ENCODE measurements at regions not wholly inside any gene's neighbourhood (a gene's known extent, or its start where the extent isn't known, plus 50 kb on each side); places are given as distances from the start of the nearest gene placed in this dataset.

- intact Hi-C loops (cut with DNase I) = no loop called here
- Histone ChIP-seq H3K27ac (no peak overlapping the region), H3K27me3 (no peaks in the 10 kb centered on the region), H3K4me1 (no peaks in the 10 kb centered on the region), H3K4me3 (no peak overlapping the region), H3K9me3 (no peaks in the 10 kb centered on the region), H3K36me3 (no peaks in the 10 kb centered on the region)
- no peak for TF ChIP-seq CTCF (IDR thresholded peaks at IDR 0.05)
- DNase-seq (no peak), ATAC-seq (no peak)
Observed at GRCh38 chr2:234710587-234710986, 213.7 kb upstream of the ARL4C start.

GRCh38 chr2:234710066-234710465, 213.2 kb upstream of the ARL4C start:
- TF ChIP-seq CTCF (IDR thresholded peaks at IDR 0.05) = no peak
- intact Hi-C loops (cut with DNase I) = no loop called here

GRCh38 chr2:234708717-234709116, 211.8 kb upstream of the ARL4C start:
- Histone ChIP-seq H3K27me3 (no peaks in the 10 kb centered on the region), H3K27ac (no peak overlapping the region), H3K9me3 (no peaks in the 10 kb centered on the region), H3K4me3 (no peak overlapping the region), H3K4me1 (no peaks in the 10 kb centered on the region), H3K36me3 (no peaks in the 10 kb centered on the region)
- no peak for ATAC-seq
- TF ChIP-seq CTCF (IDR thresholded peaks at IDR 0.05) = no peak
- intact Hi-C loops (cut with DNase I) = no loop called here
- DNase-seq = no peak

More at GRCh38 chr2:234710066-234710465, 213.2 kb upstream of the ARL4C start:
- no peak for ATAC-seq
- Histone ChIP-seq H3K4me1 (no peaks in the 10 kb centered on the region), H3K27me3 (no peaks in the 10 kb centered on the region), H3K9me3 (no peaks in the 10 kb centered on the region), H3K36me3 (no peaks in the 10 kb centered on the region), H3K27ac (no peak overlapping the region), H3K4me3 (no peak overlapping the region)
- DNase-seq = no peak

- Histone ChIP-seq H3K27me3 (no peaks in the 10 kb centered on the region), H3K4me1 (no peaks in the 10 kb centered on the region), H3K4me3 (no peak overlapping the region), H3K36me3 (no peaks in the 10 kb centered on the region), H3K9me3 (no peaks in the 10 kb centered on the region), H3K27ac (no peak overlapping the region)
- DNase-seq = no peak
- no peak for TF ChIP-seq CTCF (IDR thresholded peaks at IDR 0.05)
- ATAC-seq = no peak
- intact Hi-C loops (cut with DNase I) = no loop called here
Observed at GRCh38 chr2:234708091-234708683, 211.3 kb upstream of the ARL4C start.

GRCh38 chr2:234706086-234706485, 209.2 kb upstream of the ARL4C start:
- Histone ChIP-seq H3K36me3 (no peaks in the 10 kb centered on the region), H3K27ac (no peak overlapping the region), H3K4me3 (no peak overlapping the region), H3K9me3 (no peaks in the 10 kb centered on the region), H3K4me1 (no peaks in the 10 kb centered on the region), H3K27me3 (no peaks in the 10 kb centered on the region)
- ATAC-seq (no peak), DNase-seq (no peak)
- intact Hi-C loops (cut with DNase I) = no loop called here
- TF ChIP-seq CTCF (IDR thresholded peaks at IDR 0.05) = no peak

Measured in left lung (tissue), 4 donors.